HL-60 (cell line): ENCODE measurements at regions not wholly inside any gene's neighbourhood (a gene's known extent, or its start where the extent isn't known, plus 50 kb on each side); places are given as distances from the start of the nearest gene placed in this dataset.

Source experiments
- GABPA ChIP-seq: IDR thresholded peaks from 2 replicates; pipeline ENCODE4 v1.6.1; 2012; ENCODE audit warnings: low read depth
- POLR2AphosphoS5 ChIP-seq: IDR thresholded peaks from 2 replicates; pipeline ENCODE4 v1.6.1; 2012; ENCODE audit warnings: low read depth
- SPI1 ChIP-seq: IDR thresholded peaks from 2 replicates; pipeline ENCODE4 v1.6.1; 2012; ENCODE audit warnings: low read depth, mild to moderate bottlenecking, borderline replicate concordance
- TF ChIP-seq, protein P1 (sequence below): IDR thresholded peaks from one replicate; pipeline ENCODE4 v1.5.1; 2011; ENCODE audit warnings: low read length, control low read depth, inconsistent platforms; ENCODE audit not compliant: insufficient read depth
- TF ChIP-seq, protein P2 (sequence below): IDR thresholded peaks from 2 replicates; pipeline ENCODE4 v1.6.1; 2012; ENCODE audit warnings: low read depth; ENCODE audit not compliant: insufficient replicate concordance

DNA sequence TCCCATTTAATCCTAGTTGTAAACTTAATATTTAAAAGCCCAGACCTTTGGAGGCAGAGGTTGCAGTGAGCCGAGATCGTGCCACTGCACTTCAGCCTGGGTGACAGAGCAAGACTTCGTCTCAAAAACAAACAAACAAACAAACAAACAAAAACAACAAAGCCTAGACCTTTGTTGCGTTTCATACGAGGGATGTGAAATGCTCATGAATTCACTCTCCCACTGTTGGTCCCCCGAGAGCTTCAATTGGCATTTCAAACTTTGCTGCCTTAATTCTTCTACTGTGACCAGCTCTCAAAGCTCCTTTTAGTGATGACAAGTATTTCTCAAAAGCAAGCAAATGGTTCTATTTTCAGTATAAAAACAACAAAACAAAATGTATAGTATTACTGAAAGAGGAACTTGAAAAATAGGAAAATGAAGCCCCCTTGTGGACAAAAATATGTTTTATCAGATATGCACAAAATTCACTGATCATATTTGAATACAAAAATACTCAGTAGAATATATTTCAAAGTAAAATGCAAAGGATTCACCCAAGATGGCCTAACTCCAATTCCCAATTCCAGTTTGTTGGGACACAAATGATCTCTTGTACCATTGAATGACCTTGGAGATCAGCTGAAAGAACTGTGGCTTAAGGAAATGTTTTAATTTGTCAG, 140.4 kb downstream of the ESM1 start:
- TF ChIP-seq, protein P1, sequence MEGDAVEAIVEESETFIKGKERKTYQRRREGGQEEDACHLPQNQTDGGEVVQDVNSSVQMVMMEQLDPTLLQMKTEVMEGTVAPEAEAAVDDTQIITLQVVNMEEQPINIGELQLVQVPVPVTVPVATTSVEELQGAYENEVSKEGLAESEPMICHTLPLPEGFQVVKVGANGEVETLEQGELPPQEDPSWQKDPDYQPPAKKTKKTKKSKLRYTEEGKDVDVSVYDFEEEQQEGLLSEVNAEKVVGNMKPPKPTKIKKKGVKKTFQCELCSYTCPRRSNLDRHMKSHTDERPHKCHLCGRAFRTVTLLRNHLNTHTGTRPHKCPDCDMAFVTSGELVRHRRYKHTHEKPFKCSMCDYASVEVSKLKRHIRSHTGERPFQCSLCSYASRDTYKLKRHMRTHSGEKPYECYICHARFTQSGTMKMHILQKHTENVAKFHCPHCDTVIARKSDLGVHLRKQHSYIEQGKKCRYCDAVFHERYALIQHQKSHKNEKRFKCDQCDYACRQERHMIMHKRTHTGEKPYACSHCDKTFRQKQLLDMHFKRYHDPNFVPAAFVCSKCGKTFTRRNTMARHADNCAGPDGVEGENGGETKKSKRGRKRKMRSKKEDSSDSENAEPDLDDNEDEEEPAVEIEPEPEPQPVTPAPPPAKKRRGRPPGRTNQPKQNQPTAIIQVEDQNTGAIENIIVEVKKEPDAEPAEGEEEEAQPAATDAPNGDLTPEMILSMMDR, result no peak
- no peak for TF ChIP-seq GABPA
- TF ChIP-seq, protein P2, sequence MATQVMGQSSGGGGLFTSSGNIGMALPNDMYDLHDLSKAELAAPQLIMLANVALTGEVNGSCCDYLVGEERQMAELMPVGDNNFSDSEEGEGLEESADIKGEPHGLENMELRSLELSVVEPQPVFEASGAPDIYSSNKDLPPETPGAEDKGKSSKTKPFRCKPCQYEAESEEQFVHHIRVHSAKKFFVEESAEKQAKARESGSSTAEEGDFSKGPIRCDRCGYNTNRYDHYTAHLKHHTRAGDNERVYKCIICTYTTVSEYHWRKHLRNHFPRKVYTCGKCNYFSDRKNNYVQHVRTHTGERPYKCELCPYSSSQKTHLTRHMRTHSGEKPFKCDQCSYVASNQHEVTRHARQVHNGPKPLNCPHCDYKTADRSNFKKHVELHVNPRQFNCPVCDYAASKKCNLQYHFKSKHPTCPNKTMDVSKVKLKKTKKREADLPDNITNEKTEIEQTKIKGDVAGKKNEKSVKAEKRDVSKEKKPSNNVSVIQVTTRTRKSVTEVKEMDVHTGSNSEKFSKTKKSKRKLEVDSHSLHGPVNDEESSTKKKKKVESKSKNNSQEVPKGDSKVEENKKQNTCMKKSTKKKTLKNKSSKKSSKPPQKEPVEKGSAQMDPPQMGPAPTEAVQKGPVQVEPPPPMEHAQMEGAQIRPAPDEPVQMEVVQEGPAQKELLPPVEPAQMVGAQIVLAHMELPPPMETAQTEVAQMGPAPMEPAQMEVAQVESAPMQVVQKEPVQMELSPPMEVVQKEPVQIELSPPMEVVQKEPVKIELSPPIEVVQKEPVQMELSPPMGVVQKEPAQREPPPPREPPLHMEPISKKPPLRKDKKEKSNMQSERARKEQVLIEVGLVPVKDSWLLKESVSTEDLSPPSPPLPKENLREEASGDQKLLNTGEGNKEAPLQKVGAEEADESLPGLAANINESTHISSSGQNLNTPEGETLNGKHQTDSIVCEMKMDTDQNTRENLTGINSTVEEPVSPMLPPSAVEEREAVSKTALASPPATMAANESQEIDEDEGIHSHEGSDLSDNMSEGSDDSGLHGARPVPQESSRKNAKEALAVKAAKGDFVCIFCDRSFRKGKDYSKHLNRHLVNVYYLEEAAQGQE, result no peak
- no peak for TF ChIP-seq POLR2AphosphoS5
- no peak for TF ChIP-seq SPI1
